ENCODE measurements at regions not wholly inside any gene's neighbourhood (a gene's known extent, or its start where the extent isn't known, plus 50 kb on each side); places are given as distances from the start of the nearest gene placed in this dataset.

- Histone ChIP-seq H3K9me3 (ENCODE audit: control insufficient read depth in 2 of 2, insufficient read depth in 1 of 2, low read length in 1 of 2) (no peaks in the 10 kb centered on the region), H3K4me1 (ENCODE audit: control insufficient read depth in 2 of 2, insufficient read depth in 2 of 2, low read length in 2 of 2) (no peaks in the 10 kb centered on the region), H3K27ac (ENCODE audit: low read depth in 1 of 2, low read length in 1 of 2) (no peak overlapping the region), H3K4me3 (ENCODE audit: low read length in 2 of 2) (no peak overlapping the region), H3K27me3 (ENCODE audit: control insufficient read depth in 2 of 2, insufficient read depth in 1 of 2, low read length in 1 of 2) (no peaks in the 10 kb centered on the region), H3K36me3 (ENCODE audit: control insufficient read depth in 2 of 2, insufficient read depth in 2 of 2, low read length in 1 of 2) (no peaks in the 10 kb centered on the region)
- no peak for DNase-seq (ENCODE audit: low read depth in 6 of 9, low spot score in 9 of 9)
- 93% methylated on average over 3 of the region's 3 CpGs for WGBS
These were observed 67.2 kb upstream of the SATB2 start for GRCh38 chr2:199524689-199525574.

- Histone ChIP-seq H3K9me3 (ENCODE audit: control insufficient read depth in 2 of 2, insufficient read depth in 1 of 2, low read length in 1 of 2) (no peaks in the 10 kb centered on the region), H3K27ac (ENCODE audit: low read depth in 1 of 2, low read length in 1 of 2) (no peak overlapping the region), H3K4me3 (ENCODE audit: low read length in 2 of 2) (no peak overlapping the region), H3K4me1 (ENCODE audit: control insufficient read depth in 2 of 2, insufficient read depth in 2 of 2, low read length in 2 of 2) (no peaks in the 10 kb centered on the region), H3K36me3 (ENCODE audit: control insufficient read depth in 2 of 2, insufficient read depth in 2 of 2, low read length in 1 of 2) (no peaks in the 10 kb centered on the region), H3K27me3 (ENCODE audit: control insufficient read depth in 2 of 2, insufficient read depth in 1 of 2, low read length in 1 of 2) (no peaks in the 10 kb centered on the region)
- WGBS = 92% methylated on average over 1 of the region's 1 CpG
- no peak for DNase-seq (ENCODE audit: low read depth in 6 of 9, low spot score in 9 of 9)
These were observed 51.7 kb upstream of the SATB2 start for GRCh38 chr2:199509403-199509802.

Measured in thymus (tissue), 11 donors.